Stimulated activated CD4-positive, alpha-beta T cell treated with anti-CD3 and anti-CD28 coated beads, Interleukin-4, amount 100 ng/mL, for 24 hours (primary cell): ENCODE measurements at regions not wholly inside any gene's neighbourhood (a gene's known extent, or its start where the extent isn't known, plus 50 kb on each side); places are given as distances from the start of the nearest gene placed in this dataset.

Experiments
- DNase-seq: peaks from one replicate; pipeline ENCODE4 v3.0.0-alpha.2; 2020

DNA sequence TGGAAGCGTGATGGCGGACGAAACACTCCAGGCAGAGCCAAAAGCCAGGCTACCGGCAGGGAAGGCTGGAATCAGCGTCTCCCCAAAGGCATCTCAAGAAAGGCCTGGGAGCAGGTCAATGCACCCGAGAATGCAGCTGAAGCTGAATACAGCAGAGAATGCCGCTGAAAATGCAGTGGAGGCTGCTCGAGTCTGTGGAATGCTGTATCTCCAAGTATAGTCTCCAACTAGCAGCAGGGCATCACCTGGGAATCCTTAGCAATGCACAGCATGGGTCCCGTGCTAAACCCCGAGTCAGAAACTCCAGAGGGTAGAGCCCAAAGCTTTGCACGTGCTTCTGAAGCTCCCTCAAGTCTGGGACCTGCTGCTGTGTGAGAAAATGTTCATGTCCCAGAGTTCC, 191.1 kb upstream of the ALKAL2 start:
- DNase-seq: no peak

DNA sequence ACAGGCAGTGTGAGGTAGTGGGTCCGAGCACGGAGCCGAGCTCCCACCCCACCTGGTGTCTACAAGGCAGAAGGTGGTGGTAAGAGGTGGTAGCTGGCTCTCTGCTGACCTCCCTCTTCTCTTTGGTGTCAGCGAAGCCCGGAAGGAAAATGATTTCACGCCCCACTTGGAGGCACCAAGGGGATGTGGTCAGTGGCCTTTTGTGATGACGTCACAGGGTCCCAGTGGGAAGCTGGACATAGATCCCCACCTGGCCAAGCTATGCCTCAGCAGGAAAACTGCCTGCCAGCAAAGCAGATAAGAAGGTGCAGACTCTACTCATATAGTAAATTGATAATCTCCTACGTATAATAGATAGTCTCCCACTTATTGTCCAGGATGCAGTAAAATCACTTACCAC, 183.7 kb upstream of the ALKAL2 start:
- DNase-seq: no peak

DNA sequence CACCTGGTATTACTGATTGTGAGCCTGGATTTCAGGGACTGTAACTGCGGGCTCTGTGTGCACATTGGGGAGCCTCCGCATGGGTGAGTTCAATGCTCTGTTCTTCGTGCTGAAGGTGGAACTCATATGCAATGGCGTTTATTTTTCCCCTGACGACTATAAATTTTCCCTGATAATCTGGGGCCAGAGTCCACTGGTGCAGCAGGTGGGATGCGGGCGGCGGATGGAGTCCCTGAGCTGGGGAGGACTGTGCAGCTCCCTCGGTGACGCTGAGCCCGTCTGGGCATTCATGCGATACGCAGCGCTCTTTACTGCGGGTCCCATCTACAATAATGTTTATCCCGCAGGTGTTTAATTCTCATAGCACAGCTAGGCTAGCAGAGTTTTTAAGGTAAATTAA, 181.6 kb upstream of the ALKAL2 start:
- DNase-seq: no peak

- no peak for DNase-seq
These were observed 180.9 kb upstream of the ALKAL2 start for GRCh38 chr2:468648-469336.

- DNase-seq: no peak
These were observed 180.2 kb upstream of the ALKAL2 start for GRCh38 chr2:467892-468647.

- DNase-seq: no peak
These were observed 179.6 kb upstream of the ALKAL2 start for GRCh38 chr2:467543-467891.

- DNase-seq: no peak
These were observed 179.2 kb upstream of the ALKAL2 start for GRCh38 chr2:467101-467500.

GRCh38 chr2:464562-465309, 176.8 kb upstream of the ALKAL2 start:
- no peak for DNase-seq

DNA sequence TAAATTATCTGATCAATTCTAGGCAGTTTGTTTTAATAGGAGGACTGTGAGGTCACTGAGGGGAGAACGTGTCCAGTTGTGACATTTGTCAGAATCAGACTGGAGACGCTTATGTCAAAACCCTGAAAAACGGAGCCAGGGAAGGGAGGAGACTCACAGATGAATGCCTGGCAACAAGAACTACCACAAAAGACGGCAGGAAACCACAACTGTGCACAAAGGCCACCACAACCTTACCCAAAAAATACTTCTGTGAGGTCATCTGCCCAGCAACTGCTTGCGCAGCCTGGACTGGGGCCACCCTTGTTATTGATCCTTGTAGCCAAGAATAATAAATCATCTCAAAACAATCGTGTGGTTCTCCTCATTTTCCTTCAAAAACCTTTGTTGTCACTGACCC, 173.0 kb upstream of the ALKAL2 start:
- DNase-seq: peak; percentile 27

DNA sequence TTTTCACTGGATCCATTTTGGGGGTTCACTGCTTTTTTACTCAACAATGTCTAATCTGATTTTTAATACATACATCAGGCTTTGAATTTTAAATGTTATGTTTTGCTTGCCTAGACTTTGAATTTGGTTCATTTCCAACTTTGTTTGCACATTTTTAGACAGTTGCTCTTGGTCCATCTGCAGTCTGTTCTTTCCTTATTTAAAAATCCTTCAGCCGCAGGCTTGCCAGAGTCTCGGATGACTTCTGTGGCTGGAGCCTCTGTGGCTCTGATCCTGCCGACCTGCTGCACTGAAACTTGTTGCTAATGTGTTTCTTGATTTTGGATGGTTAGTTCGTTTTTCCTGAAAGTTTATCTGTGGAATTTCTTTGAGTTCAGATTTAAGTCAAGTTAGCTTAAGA, 172.0 kb upstream of the ALKAL2 start:
- no peak for DNase-seq

GRCh38 chr2:458425-458815, 170.5 kb upstream of the ALKAL2 start:
- DNase-seq: no peak

DNA sequence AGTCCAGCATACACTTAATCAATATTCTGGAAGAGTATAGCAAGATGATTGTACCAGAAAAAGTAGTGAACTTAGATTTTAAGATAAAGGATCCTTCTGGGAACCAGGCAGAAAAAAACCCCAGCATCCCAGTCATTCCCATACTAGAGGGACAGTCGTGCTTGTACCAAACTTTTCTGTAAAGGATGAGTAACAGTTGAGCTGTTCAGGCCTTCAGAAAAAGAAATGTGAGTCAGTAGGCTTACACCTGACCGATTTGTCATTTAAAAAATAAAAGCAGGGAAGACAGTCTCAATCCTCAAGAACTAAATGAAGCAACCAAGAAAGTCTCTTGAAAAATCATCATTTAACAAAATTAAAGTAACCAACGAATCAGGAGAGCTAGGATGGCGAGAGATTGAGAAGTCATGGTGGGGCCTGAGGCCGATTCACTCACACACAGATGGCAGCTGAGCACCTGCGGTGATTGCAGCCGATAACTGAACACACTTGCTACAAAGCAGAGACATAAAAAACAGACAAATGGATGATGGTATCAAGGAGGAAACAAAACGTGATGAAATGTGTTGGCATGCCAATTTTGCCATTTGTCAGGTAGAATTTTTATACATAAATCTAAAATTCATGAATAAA, 170.0 kb upstream of the ALKAL2 start:
- DNase-seq: no peak

GRCh38 chr2:457262-457661, 169.4 kb upstream of the ALKAL2 start:
- no peak for DNase-seq

- no peak for DNase-seq
These were observed 168.0 kb upstream of the ALKAL2 start for GRCh38 chr2:455913-456312.

- DNase-seq: no peak
These were observed 167.3 kb upstream of the ALKAL2 start for GRCh38 chr2:455015-455705.

DNA sequence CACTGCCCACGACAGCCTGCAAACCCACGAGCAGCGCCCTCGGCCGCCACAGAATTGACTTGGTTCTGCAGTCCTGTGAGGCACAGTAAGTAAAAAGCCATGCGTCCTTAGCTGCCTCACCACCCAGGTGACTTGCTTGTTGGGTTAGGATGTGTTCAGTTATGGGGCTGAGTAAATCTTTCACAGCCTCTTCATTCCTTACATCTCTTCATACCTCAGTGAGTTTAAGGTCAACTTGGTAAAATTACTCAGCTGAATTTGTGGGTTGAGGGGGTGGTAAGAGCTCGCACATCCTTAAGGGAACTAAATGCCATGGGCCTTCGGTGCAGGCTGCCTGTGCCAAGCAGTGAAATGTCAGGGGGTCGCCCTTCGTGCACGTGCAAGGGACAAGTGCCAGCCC, 165.2 kb upstream of the ALKAL2 start:
- DNase-seq: no peak

DNA sequence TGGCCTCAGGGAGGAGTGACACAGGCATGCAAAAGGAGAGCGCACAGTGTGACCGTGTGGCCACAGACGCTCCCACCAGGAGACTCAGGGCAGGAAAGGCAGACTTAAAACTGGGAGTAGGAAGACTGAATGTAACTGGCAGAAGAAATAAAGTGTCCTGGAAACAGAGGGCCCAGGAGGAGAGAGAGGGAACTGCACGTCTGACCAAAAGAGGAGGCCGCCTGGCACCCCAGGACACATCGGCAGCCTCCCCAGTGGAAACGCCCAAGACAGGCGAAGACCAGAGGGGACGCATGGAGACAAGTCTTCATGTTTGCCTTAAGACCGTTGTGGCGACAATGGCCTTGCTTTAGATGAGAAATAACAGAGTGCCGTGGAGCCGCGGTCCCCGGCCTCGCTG, 163.6 kb upstream of the ALKAL2 start:
- no peak for DNase-seq

- no peak for DNase-seq
These were observed 161.6 kb upstream of the ALKAL2 start for GRCh38 chr2:449246-450067.

- no peak for DNase-seq
These were observed 160.2 kb upstream of the ALKAL2 start for GRCh38 chr2:447902-448665.

DNA sequence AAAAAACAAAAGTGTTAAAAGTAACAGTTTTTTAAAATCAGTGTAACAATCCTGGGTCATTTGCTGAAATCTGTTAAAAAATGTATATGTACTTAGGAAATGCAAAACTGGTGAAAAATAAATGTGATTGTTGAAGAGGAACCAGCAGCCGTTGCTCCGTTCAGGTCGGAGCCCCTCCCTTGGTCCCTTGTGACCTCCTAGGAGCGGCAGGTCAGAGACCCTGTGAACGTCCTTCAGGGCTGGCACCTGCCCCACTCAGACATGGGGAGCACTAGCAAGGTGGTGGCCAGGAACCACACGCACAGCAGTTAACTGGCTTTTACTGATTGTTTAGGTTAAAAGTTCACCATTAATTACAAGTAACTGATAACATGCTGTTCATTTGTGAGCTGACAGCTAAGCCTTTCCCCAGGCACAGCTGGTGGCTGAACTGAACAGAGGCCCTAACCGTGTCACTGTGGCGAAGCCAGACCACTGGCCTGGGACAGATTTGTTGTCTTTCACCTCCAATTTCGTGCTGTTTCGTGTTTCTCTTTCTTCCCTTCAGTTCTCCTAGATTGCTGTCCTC, 159.2 kb upstream of the ALKAL2 start:
- DNase-seq: no peak

GRCh38 chr2:446303-446874, 158.5 kb upstream of the ALKAL2 start:
- no peak for DNase-seq
